RPMI7951 (cell line): ENCODE measurements at regions not wholly inside any gene's neighbourhood (a gene's known extent, or its start where the extent isn't known, plus 50 kb on each side); places are given as distances from the start of the nearest gene placed in this dataset.

Experiments used
- DNase-seq: peaks from one replicate; pipeline ENCODE4 v3.0.0-alpha.2; 2012; ENCODE audit warnings: low read depth

DNA sequence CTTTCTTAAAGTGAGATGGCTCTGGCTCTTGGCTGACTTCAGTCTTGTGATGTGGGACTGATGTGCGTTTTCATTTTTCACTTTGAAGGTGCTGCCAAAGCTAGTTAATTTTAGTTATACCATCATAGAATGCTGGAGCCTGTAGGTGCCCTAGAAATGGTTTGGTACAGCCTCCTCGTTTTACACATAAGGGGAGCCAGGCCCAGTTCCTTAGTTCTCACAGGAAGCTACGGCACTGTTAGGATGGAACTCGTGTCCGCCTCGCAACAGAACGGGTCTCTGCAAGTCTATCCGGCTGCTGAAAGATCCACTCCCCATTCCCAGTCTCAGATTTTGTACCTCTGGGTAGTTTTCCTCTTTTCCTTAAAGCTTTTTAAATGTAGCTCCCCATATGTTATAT is 173.2 kb upstream of the PRPS1L1 start:
- no peak for DNase-seq

DNA sequence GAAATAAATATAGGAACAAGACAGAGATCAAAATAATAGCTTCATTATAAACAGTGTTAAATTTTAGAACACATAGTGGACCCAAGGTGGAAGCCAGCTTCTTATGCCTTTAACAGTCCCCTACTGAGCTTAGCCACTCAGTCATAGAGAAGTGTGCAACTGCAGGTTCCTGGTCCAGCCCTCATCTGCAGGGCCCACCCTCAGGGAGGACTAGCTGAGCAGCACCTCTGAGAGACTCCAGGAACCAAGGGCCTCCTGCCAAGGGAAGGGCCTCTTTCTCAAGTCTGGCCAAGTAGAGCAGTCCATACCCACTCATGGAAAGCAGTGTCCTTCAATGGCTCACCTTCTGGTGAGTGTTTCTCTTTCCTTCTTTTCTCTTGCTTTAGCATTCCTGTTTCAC is 173.7 kb upstream of the PRPS1L1 start:
- DNase-seq, result no peak

GRCh38 chr7:18202315-18203045 is 174.8 kb upstream of the PRPS1L1 start:
- DNase-seq, result no peak

GRCh38 chr7:18206331-18206730 is 178.7 kb upstream of the PRPS1L1 start:
- DNase-seq, result no peak

- DNase-seq, result no peak
These were observed 181.3 kb upstream of the PRPS1L1 start for GRCh38 chr7:18208921-18209320.

GRCh38 chr7:18210377-18210776 is 182.7 kb upstream of the PRPS1L1 start:
- no peak for DNase-seq

GRCh38 chr7:18210788-18211187 is 183.1 kb upstream of the PRPS1L1 start:
- DNase-seq, result no peak

- no peak for DNase-seq
These were observed 184.7 kb upstream of the PRPS1L1 start for GRCh38 chr7:18212308-18212707.

DNA sequence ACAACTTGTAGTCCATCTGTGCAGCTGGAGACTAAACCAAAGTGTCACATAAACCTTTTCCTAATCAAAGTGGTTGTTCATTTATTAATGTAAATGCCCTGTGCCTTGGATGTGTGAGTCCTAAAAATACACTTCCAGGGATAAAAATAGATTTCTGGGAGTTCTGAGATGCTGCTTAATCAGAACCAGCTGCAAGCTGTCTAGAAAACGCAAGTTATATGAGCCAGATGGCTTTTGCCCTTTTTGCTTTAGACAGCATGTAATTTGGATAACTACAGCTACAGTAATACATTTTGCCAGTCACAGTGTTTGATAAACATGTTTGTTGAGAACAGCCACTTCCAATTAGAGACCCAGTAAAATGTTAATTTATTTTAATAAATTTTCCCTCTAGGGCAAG is 185.1 kb upstream of the PRPS1L1 start:
- peak; percentile 75 for DNase-seq

DNA sequence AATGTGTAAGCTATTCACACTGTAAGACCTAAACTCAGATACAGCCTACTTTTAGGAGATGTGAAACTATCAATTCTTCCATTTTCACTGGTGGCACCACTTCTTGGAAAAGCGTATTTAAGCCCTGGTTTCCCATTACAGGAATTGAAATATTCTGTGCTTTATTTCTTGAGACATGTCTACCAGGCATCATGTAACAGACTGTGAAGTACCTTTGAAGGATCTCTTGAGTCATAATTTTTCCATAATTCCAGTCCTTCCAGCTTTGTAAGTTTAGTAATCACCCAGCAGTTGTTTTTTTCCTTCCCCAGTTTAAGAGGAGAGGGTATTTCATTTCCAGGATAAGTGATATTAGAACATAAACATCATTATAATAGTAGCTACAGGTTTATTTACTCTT is 186.0 kb upstream of the PRPS1L1 start:
- DNase-seq, result no peak

- DNase-seq, result no peak
These were observed 188.6 kb upstream of the PRPS1L1 start for GRCh38 chr7:18216270-18216669.

DNA sequence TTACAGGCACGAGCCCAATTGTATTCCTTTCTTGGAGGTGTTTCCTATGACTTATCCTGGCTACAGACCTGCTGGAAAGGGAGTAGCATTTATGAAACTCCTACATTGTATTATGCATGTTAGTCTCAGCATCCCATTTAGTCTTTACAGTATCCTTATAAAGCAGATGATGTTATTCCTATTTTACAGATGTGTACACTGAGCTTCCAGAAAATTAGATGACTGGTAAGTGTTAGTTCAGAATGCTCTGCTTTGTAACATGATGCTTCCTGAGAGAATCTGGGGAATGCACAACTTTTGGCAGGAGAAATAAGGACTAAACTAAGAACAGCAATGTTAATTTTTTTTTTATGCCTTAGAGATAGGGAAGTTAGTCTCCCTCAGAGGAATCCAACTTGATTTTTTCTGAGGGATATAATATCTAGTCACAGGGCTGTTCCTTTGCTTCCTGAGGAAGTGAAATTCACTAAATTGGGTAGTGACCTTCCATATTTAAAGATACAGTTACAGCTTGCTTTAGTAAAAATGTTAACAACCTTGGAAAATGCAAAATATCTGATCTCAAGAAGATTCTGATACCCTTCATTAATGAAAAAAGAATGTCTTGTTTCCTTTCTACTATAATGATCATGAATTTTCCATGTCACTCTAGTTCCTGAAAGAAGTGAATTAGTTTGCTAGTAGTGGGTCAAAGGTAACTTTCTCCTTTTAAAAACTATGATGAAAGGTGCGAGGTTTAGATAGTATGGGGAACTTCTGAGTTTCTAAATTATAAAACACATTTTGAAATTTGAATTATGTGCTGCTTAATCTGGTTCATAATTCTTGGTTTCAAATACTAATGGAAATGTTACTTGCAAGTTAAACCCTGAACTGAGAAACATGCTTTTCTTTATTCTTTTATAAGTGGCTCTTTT is 194.0 kb upstream of the PRPS1L1 start:
- DNase-seq, result no peak

DNA sequence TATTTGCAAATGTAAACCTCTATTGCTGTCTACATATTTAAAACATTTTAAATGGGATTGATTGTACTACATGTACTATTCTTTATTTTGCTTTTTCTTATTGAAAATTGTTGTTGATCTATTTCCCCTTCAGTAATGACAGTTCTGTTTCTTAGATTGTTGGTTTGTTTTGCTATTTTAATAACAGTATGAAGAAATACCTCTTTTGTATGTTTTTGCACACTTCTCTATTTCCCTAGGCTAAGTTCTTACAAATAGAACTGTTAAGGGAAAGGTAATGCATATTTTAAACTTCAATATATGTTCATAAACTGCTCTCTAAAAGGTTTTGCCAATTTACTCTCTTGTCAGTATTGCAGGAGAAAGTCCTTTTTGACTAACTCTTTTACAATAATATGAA is 195.0 kb upstream of the PRPS1L1 start:
- DNase-seq, result no peak

GRCh38 chr7:18224138-18224537 is 196.5 kb upstream of the PRPS1L1 start:
- DNase-seq, result no peak

- DNase-seq, result no peak
These were observed 197.4 kb upstream of the PRPS1L1 start for GRCh38 chr7:18225067-18225466.

- DNase-seq, result no peak
These were observed 199.0 kb upstream of the PRPS1L1 start for GRCh38 chr7:18226598-18226997.

DNA sequence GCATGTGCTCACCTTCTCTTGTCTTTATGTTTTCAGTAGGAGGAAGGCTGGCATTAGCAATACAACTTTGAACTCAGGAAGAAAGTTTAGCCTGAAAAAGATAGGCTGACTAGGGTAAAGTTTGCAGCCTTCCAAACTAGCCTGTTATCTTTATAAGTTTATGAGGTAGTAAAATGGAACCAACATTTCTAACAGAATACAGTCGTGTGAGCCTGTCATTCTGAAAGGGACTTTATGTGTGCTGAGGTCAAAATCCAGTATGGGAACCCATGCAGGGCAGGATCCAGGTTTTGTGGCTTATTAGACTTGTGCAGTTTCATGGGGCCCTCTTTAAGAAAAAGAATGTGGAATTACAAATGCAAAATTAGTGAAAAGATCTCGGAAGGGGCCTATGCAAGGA is 201.0 kb upstream of the PRPS1L1 start:
- no peak for DNase-seq

DNA sequence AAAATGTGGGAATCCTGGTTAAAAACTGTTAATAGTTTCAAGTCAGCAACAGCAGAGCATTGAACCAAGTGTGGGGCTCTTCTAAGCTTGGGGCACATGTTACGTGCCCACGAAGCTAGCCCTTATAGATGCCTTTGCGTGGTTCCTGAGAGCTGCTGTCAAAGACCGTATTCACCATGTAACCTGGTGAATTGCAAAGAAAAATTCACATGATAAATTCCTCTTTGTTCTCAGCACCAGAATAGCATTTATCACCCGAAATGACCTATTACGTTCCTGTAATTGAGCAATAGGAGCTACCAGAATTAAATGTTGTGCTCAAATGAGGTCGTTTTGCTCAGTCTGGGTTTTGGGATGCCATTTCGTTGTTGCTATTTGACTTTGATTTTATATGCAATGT is 202.6 kb upstream of the PRPS1L1 start:
- no peak for DNase-seq

- DNase-seq, result no peak
These were observed 204.2 kb upstream of the PRPS1L1 start for GRCh38 chr7:18231854-18232253.

DNA sequence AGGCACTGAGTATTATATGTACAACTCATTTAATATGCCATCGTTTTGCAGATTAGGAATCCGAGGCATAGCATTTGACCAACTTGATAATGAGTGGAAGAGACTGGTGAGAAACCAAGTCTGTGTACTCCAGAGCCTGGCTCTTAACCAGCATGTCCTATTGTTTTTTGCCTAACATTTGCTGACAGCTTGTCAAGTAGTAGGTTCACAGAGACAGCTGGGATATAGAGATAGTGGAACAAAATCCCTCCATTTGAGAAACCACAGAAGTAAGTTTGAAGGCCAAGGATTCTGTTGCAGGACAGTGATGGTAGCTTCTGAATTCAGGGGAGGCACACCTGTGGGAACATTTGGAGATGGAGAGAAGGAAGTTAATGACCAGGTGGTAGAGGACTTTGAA is 206.9 kb upstream of the PRPS1L1 start:
- no peak for DNase-seq

DNA sequence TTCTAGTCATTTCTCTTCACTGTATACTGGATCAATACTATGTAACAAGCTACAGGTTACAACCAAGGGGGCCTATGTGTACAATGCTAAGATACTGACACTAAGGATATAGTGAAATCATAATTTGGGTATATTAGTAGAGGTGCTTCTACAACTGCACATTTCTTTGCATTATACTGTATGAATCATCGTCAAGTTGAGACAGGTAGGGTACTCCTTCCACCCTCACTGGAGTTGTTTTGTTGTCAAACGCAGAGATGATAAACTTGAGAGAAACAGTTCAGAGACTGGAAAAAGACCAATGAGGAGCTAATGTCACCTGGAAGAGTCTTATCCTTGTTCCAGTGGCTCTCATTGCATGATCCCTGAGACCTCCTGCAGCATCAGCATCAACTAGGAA is 208.2 kb upstream of the PRPS1L1 start:
- no peak for DNase-seq

DNA sequence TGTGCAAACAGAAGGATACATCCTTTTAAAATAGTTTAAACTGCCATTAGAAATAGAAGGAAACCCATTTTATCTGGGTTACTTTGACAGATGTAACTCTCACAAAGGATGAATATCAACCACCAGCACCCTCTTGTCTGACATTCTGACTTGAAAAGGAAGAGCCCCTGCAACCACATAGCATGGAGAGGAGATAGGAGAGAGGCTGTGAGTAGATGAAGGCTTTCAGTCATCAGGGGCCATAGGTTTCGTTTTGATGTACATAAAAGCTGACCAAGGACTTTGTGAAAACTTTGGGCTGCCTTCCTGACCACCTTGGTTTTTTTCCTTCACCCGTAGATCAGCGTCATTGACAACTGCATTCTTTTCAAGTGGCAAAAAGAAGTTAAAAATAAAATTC is 211.6 kb upstream of the PRPS1L1 start:
- DNase-seq, result no peak

- peak; percentile 6 for DNase-seq
These were observed 214.0 kb upstream of the PRPS1L1 start for GRCh38 chr7:18241543-18242231.
